ENCODE measurements at regions not wholly inside any gene's neighbourhood (a gene's known extent, or its start where the extent isn't known, plus 50 kb on each side); places are given as distances from the start of the nearest gene placed in this dataset.
"Not testable (repeated sequence)": the region's sequence is repeated elsewhere in the genome, so short reads cannot be mapped to it uniquely, and the experiment has no call there.

GRCh38 chr1:244144053-244144452, 93.0 kb downstream of the ZBTB18 start:
- H3K4me3 ChIP-seq (ENCODE audit: insufficient read length, low read depth): no peak overlapping the region
- H3K9ac ChIP-seq (ENCODE audit: insufficient read length, low read depth): no peak overlapping the region
- H3K4me1 ChIP-seq (ENCODE audit: insufficient read depth, insufficient read length): no peaks in the 10 kb centered on the region
- no peaks in the 10 kb centered on the region for H3K27me3 ChIP-seq (ENCODE audit: insufficient read depth, insufficient read length)
- DNase-seq (ENCODE audit: low read depth, low spot score): no peak
- no peaks in the 10 kb centered on the region for H3K36me3 ChIP-seq (ENCODE audit: insufficient read depth, insufficient read length, low read length)
- no peak for TF ChIP-seq YY1 (IDR thresholded peaks at IDR 0.05; ENCODE audit: insufficient read depth, insufficient read length)
- no peak for TF ChIP-seq SUZ12 (IDR thresholded peaks at IDR 0.05; ENCODE audit: extremely low read depth, insufficient read depth, insufficient read length)
- TF ChIP-seq ZNF274 (IDR thresholded peaks at IDR 0.05; ENCODE audit: low read depth, low read length): no peak
- no peaks in the 10 kb centered on the region for H3K9me3 ChIP-seq (ENCODE audit: insufficient read depth, low read length)

GRCh38 chr1:244150071-244150470, 99.0 kb downstream of the ZBTB18 start:
- DNase-seq (ENCODE audit: low read depth, low spot score): no peak
- H3K9me3 ChIP-seq (ENCODE audit: insufficient read depth, low read length): no peaks in the 10 kb centered on the region

GRCh38 chr1:244150665-244151064, 99.6 kb downstream of the ZBTB18 start:
- peaks cover 8% of the 10 kb centered on the region for H3K4me1 ChIP-seq (ENCODE audit: insufficient read depth, insufficient read length)
- H3K36me3 ChIP-seq (ENCODE audit: insufficient read depth, insufficient read length, low read length): no peaks in the 10 kb centered on the region
- no peak for TF ChIP-seq ZNF274 (IDR thresholded peaks at IDR 0.05; ENCODE audit: low read depth, low read length)
- TF ChIP-seq SUZ12 (IDR thresholded peaks at IDR 0.05; ENCODE audit: extremely low read depth, insufficient read depth, insufficient read length): no peak
- TF ChIP-seq YY1 (IDR thresholded peaks at IDR 0.05; ENCODE audit: insufficient read depth, insufficient read length): no peak
- H3K4me3 ChIP-seq (ENCODE audit: insufficient read length, low read depth): no peak overlapping the region
- no peaks in the 10 kb centered on the region for H3K9me3 ChIP-seq (ENCODE audit: insufficient read depth, low read length)
- no peaks in the 10 kb centered on the region for H3K27me3 ChIP-seq (ENCODE audit: insufficient read depth, insufficient read length)
- no peak overlapping the region for H3K9ac ChIP-seq (ENCODE audit: insufficient read length, low read depth)
- DNase-seq (ENCODE audit: low read depth, low spot score): no peak

More at GRCh38 chr1:244150071-244150470, 99.0 kb downstream of the ZBTB18 start:
- no peak overlapping the region for H3K9ac ChIP-seq (ENCODE audit: insufficient read length, low read depth)
- TF ChIP-seq SUZ12 (IDR thresholded peaks at IDR 0.05; ENCODE audit: extremely low read depth, insufficient read depth, insufficient read length) (no peak), YY1 (IDR thresholded peaks at IDR 0.05; ENCODE audit: insufficient read depth, insufficient read length) (no peak), ZNF274 (IDR thresholded peaks at IDR 0.05; ENCODE audit: low read depth, low read length) (no peak)
- H3K4me3 ChIP-seq (ENCODE audit: insufficient read length, low read depth): no peak overlapping the region
- H3K27me3 ChIP-seq (ENCODE audit: insufficient read depth, insufficient read length): no peaks in the 10 kb centered on the region
- no peaks in the 10 kb centered on the region for H3K36me3 ChIP-seq (ENCODE audit: insufficient read depth, insufficient read length, low read length)
- peaks cover 4% of the 10 kb centered on the region for H3K4me1 ChIP-seq (ENCODE audit: insufficient read depth, insufficient read length)

GRCh38 chr1:244151537-244151936, 100.5 kb downstream of the ZBTB18 start:
- H3K4me3 ChIP-seq (ENCODE audit: insufficient read length, low read depth): no peak overlapping the region
- no peak for DNase-seq (ENCODE audit: low read depth, low spot score)
- TF ChIP-seq YY1 (IDR thresholded peaks at IDR 0.05; ENCODE audit: insufficient read depth, insufficient read length): no peak
- no peak for TF ChIP-seq SUZ12 (IDR thresholded peaks at IDR 0.05; ENCODE audit: extremely low read depth, insufficient read depth, insufficient read length)
- no peak for TF ChIP-seq ZNF274 (IDR thresholded peaks at IDR 0.05; ENCODE audit: low read depth, low read length)
- no peaks in the 10 kb centered on the region for H3K36me3 ChIP-seq (ENCODE audit: insufficient read depth, insufficient read length, low read length)
- peaks cover 8% of the 10 kb centered on the region for H3K4me1 ChIP-seq (ENCODE audit: insufficient read depth, insufficient read length)
- no peaks in the 10 kb centered on the region for H3K9me3 ChIP-seq (ENCODE audit: insufficient read depth, low read length)
- no peaks in the 10 kb centered on the region for H3K27me3 ChIP-seq (ENCODE audit: insufficient read depth, insufficient read length)
- H3K9ac ChIP-seq (ENCODE audit: insufficient read length, low read depth): no peak overlapping the region

GRCh38 chr1:244154508-244154871, 103.4 kb downstream of the ZBTB18 start:
- H3K27me3 ChIP-seq (ENCODE audit: insufficient read depth, insufficient read length): no peaks in the 10 kb centered on the region
- H3K9me3 ChIP-seq (ENCODE audit: insufficient read depth, low read length): no peaks in the 10 kb centered on the region
- H3K36me3 ChIP-seq (ENCODE audit: insufficient read depth, insufficient read length, low read length): no peaks in the 10 kb centered on the region
- peaks cover 8% of the 10 kb centered on the region for H3K4me1 ChIP-seq (ENCODE audit: insufficient read depth, insufficient read length)
- H3K4me3 ChIP-seq (ENCODE audit: insufficient read length, low read depth): no peak overlapping the region
- DNase-seq (ENCODE audit: low read depth, low spot score): no peak
- no peak for TF ChIP-seq YY1 (IDR thresholded peaks at IDR 0.05; ENCODE audit: insufficient read depth, insufficient read length)
- no peak for TF ChIP-seq ZNF274 (IDR thresholded peaks at IDR 0.05; ENCODE audit: low read depth, low read length)
- TF ChIP-seq SUZ12 (IDR thresholded peaks at IDR 0.05; ENCODE audit: extremely low read depth, insufficient read depth, insufficient read length): no peak
- H3K9ac ChIP-seq (ENCODE audit: insufficient read length, low read depth): no peak overlapping the region

GRCh38 chr1:244154872-244155531, 103.9 kb downstream of the ZBTB18 start:
- Histone ChIP-seq H3K9ac (ENCODE audit: insufficient read length, low read depth) (no peak overlapping the region), H3K27me3 (ENCODE audit: insufficient read depth, insufficient read length) (no peaks in the 10 kb centered on the region), H3K4me3 (ENCODE audit: insufficient read length, low read depth) (no peak overlapping the region), H3K9me3 (ENCODE audit: insufficient read depth, low read length) (no peaks in the 10 kb centered on the region), H3K36me3 (ENCODE audit: insufficient read depth, insufficient read length, low read length) (no peaks in the 10 kb centered on the region), H3K4me1 (ENCODE audit: insufficient read depth, insufficient read length) (peaks cover 8% of the 10 kb centered on the region)
- no peak for DNase-seq (ENCODE audit: low read depth, low spot score)
- TF ChIP-seq SUZ12 (IDR thresholded peaks at IDR 0.05; ENCODE audit: extremely low read depth, insufficient read depth, insufficient read length) (no peak), YY1 (IDR thresholded peaks at IDR 0.05; ENCODE audit: insufficient read depth, insufficient read length) (no peak), ZNF274 (IDR thresholded peaks at IDR 0.05; ENCODE audit: low read depth, low read length) (no peak)

GRCh38 chr1:244155661-244156060, 104.6 kb downstream of the ZBTB18 start:
- Histone ChIP-seq H3K27me3 (ENCODE audit: insufficient read depth, insufficient read length) (no peaks in the 10 kb centered on the region), H3K4me3 (ENCODE audit: insufficient read length, low read depth) (no peak overlapping the region), H3K9me3 (ENCODE audit: insufficient read depth, low read length) (no peaks in the 10 kb centered on the region), H3K4me1 (ENCODE audit: insufficient read depth, insufficient read length) (peaks cover 8% of the 10 kb centered on the region), H3K36me3 (ENCODE audit: insufficient read depth, insufficient read length, low read length) (no peaks in the 10 kb centered on the region), H3K9ac (ENCODE audit: insufficient read length, low read depth) (no peak overlapping the region)
- TF ChIP-seq YY1 (IDR thresholded peaks at IDR 0.05; ENCODE audit: insufficient read depth, insufficient read length) (no peak), ZNF274 (IDR thresholded peaks at IDR 0.05; ENCODE audit: low read depth, low read length) (no peak), SUZ12 (IDR thresholded peaks at IDR 0.05; ENCODE audit: extremely low read depth, insufficient read depth, insufficient read length) (no peak)
- no peak for DNase-seq (ENCODE audit: low read depth, low spot score)

GRCh38 chr1:244156617-244157016, 105.5 kb downstream of the ZBTB18 start:
- H3K9ac ChIP-seq (ENCODE audit: insufficient read length, low read depth); DNase-seq (ENCODE audit: low read depth, low spot score); H3K36me3 ChIP-seq (ENCODE audit: insufficient read depth, insufficient read length, low read length); H3K4me3 ChIP-seq (ENCODE audit: insufficient read length, low read depth); H3K9me3 ChIP-seq (ENCODE audit: insufficient read depth, low read length); H3K4me1 ChIP-seq (ENCODE audit: insufficient read depth, insufficient read length); H3K27me3 ChIP-seq (ENCODE audit: insufficient read depth, insufficient read length): not testable (repeated sequence)

All from NT2/D1 (cell line).